ENCODE measurements at regions not wholly inside any gene's neighbourhood (a gene's known extent, or its start where the extent isn't known, plus 50 kb on each side); places are given as distances from the start of the nearest gene placed in this dataset.

DNA sequence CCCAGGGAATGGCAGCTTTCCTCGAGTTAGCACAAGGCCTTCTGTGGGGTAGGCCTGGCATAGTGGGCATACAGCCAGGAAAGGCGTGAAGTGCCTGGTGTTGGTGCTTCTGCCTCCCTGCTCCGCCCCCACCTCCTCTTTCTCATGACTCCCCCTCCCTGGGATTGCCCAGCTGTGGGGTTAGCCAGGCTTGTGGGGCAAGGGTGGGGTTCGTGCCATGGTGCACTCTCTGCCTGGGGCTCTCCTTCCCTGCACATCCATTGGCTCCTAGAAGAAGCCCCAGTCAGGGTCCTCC lies 236.8 kb upstream of the NCAM1 start:
- H3K4me3 ChIP-seq (ENCODE audit: low read depth, low read length) = no peak overlapping the region
- H3K36me3 ChIP-seq = no peaks in the 10 kb centered on the region
- TF ChIP-seq, protein P1, sequence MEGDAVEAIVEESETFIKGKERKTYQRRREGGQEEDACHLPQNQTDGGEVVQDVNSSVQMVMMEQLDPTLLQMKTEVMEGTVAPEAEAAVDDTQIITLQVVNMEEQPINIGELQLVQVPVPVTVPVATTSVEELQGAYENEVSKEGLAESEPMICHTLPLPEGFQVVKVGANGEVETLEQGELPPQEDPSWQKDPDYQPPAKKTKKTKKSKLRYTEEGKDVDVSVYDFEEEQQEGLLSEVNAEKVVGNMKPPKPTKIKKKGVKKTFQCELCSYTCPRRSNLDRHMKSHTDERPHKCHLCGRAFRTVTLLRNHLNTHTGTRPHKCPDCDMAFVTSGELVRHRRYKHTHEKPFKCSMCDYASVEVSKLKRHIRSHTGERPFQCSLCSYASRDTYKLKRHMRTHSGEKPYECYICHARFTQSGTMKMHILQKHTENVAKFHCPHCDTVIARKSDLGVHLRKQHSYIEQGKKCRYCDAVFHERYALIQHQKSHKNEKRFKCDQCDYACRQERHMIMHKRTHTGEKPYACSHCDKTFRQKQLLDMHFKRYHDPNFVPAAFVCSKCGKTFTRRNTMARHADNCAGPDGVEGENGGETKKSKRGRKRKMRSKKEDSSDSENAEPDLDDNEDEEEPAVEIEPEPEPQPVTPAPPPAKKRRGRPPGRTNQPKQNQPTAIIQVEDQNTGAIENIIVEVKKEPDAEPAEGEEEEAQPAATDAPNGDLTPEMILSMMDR (IDR thresholded peaks at IDR 0.05; ENCODE audit: low read depth, low read length) = no peak
- no peaks in the 10 kb centered on the region for H3K27me3 ChIP-seq (ENCODE audit: insufficient read depth, low read depth, severe bottlenecking)
- H3K9me3 ChIP-seq (ENCODE audit: severe bottlenecking) = no peaks in the 10 kb centered on the region
- H3K27ac ChIP-seq = no peak overlapping the region
- DNase-seq = no peak

DNA sequence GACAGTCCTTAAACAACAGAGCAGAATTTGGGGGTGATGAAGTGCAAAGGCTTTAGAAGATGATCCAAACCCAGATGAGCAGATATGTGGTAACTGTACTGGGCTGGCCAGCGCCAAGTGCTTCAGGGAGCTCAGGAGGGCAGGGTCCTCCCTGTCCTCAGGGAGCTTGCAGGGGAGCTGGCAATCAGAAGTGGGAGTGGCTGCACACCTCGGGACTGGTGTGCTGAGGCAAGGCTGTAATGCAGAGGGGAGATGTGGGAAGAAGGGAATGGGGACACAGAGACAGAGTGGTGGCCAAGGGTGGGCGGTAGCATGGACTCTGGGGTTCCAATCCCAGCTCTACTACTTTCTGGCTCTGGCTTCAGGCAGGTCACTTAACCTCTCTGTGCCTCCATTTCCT lies 235.6 kb upstream of the NCAM1 start:
- Histone ChIP-seq H3K27me3 (ENCODE audit: insufficient read depth, low read depth, severe bottlenecking) (no peaks in the 10 kb centered on the region), H3K9me3 (ENCODE audit: severe bottlenecking) (no peaks in the 10 kb centered on the region), H3K27ac (no peak overlapping the region), H3K4me3 (ENCODE audit: low read depth, low read length) (no peak overlapping the region), H3K36me3 (no peaks in the 10 kb centered on the region)
- TF ChIP-seq, protein P1 (IDR thresholded peaks at IDR 0.05; ENCODE audit: low read depth, low read length) = no peak
- no peak for DNase-seq

DNA sequence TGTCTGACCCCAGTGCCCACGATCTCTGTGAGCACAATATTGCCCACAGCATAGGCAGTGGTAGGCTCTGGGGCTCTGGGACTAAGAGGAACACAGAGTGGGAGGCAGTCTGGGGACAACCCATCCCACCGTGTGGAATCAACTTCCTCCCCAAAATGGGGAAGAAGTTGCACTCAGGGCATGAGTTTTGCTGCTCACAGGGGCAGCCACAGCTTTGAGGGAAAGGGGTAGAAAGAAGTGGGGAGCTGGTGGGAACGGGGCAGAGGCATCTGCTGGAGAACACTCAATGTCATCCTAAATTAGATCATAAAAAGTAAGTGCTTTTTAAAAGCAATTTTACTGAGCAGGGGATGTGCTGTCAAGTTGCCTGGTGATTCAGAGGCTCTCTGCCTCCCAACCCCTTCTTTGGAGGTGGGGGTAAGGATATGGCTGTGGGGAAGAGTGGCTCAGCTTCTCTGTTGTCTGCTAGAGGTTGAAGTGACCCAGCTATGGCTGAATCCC lies 233.8 kb upstream of the NCAM1 start:
- no peak for DNase-seq
- Histone ChIP-seq H3K36me3 (no peaks in the 10 kb centered on the region), H3K27me3 (ENCODE audit: insufficient read depth, low read depth, severe bottlenecking) (no peaks in the 10 kb centered on the region), H3K9me3 (ENCODE audit: severe bottlenecking) (no peaks in the 10 kb centered on the region), H3K4me3 (ENCODE audit: low read depth, low read length) (no peak overlapping the region), H3K27ac (no peak overlapping the region)
- TF ChIP-seq, protein P1 (IDR thresholded peaks at IDR 0.05; ENCODE audit: low read depth, low read length) = no peak

DNA sequence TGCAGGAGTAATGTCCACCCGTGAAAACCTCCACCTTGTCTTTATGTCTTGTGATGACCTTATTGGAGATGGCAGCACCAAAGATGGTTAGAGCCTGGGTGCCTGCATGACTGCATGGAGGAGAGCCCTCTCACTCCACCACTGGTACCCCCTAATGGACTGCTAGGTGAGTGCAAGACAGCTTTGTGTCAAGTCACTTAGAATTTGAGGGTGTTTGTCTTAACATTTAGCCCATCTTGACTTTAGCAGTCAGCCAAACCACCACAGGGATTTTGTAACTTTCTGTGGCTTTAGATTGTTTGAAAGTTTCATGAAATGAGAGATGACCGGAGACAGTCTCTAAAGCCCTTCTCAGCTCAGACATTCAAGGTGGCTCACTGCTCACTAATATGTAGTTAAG lies 232.9 kb upstream of the NCAM1 start:
- TF ChIP-seq, protein P1 (IDR thresholded peaks at IDR 0.05; ENCODE audit: low read depth, low read length) = no peak
- no peaks in the 10 kb centered on the region for H3K27me3 ChIP-seq (ENCODE audit: insufficient read depth, low read depth, severe bottlenecking)
- H3K27ac ChIP-seq = no peak overlapping the region
- no peaks in the 10 kb centered on the region for H3K9me3 ChIP-seq (ENCODE audit: severe bottlenecking)
- DNase-seq = no peak
- H3K36me3 ChIP-seq = no peaks in the 10 kb centered on the region
- no peak overlapping the region for H3K4me3 ChIP-seq (ENCODE audit: low read depth, low read length)

DNA sequence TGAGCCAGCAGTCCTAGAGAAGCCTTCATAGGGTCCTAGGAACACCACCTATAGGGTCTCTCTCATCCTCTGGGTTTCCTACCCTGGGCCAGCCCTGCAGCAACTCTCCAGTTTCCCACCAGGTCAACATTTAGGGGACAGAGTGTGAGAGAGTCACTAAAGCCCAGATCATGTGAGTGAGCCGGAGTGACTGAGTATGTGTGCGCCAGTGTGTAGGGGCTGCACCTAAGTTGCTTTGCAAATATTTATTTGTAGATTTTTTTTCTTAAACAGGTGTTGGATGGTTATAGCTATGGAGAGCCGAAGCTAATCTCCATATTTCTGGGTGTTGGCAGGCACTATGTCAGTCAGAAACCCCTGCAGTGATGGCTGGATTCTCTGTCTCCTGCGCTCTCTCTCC lies 232.5 kb upstream of the NCAM1 start:
- no peaks in the 10 kb centered on the region for H3K27me3 ChIP-seq (ENCODE audit: insufficient read depth, low read depth, severe bottlenecking)

DNA sequence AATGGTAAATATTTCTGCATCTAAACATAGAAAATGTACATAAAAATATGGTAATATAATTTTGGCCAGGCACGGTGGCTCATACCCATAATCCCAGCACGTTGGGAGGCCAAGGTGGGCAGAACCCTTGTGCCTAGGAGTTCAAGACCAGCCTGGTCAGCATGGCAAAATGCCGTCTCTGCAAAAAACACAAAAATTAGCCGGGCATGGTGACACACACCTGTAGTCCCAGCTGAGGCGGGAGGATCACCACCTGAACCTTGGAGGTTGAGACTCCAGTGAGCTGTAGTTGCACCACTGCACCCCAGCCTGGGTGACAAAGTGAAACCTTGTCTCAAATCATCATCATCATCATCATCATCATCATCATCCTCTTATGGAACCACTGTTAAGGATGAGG lies 230.6 kb upstream of the NCAM1 start:
- TF ChIP-seq, protein P1 (IDR thresholded peaks at IDR 0.05; ENCODE audit: low read depth, low read length) = no peak
- H3K36me3 ChIP-seq = no peaks in the 10 kb centered on the region
- DNase-seq = no peak
- H3K27ac ChIP-seq = no peak overlapping the region
- no peaks in the 10 kb centered on the region for H3K27me3 ChIP-seq (ENCODE audit: insufficient read depth, low read depth, severe bottlenecking)
- no peak overlapping the region for H3K4me3 ChIP-seq (ENCODE audit: low read depth, low read length)
- H3K9me3 ChIP-seq (ENCODE audit: severe bottlenecking) = no peaks in the 10 kb centered on the region

More for the DNA sequence above, 232.5 kb upstream of the NCAM1 start:
- no peak for DNase-seq
- H3K9me3 ChIP-seq (ENCODE audit: severe bottlenecking) = no peaks in the 10 kb centered on the region
- H3K27ac ChIP-seq = no peak overlapping the region
- no peaks in the 10 kb centered on the region for H3K36me3 ChIP-seq
- TF ChIP-seq, protein P1 (IDR thresholded peaks at IDR 0.05; ENCODE audit: low read depth, low read length) = no peak
- H3K4me3 ChIP-seq (ENCODE audit: low read depth, low read length) = no peak overlapping the region
